Adrenal gland (tissue), 9 donors: ENCODE measurements at regions not wholly inside any gene's neighbourhood (a gene's known extent, or its start where the extent isn't known, plus 50 kb on each side); places are given as distances from the start of the nearest gene placed in this dataset.

Experiments used
- DNase-seq, 7 donors: peaks; one replicate each; pipeline ENCODE4 v3.0.0-alpha.2; 2019 to 2020
- H3K27ac ChIP-seq, 5 donors: fragments of 200-600 bp; sonication (generic) in 4 of 5; 1 replicate in 3 of 5; 2 replicates in 2 of 5; pipeline versions ENCODE4 v1.5.1 to v1.8.0; 2016 to 2020; ENCODE audit warnings: mild to moderate bottlenecking in 1 of 5
- H3K27me3 ChIP-seq: fragments of 200-600 bp; 2 replicates; pipeline ENCODE4 v1.8.0; 2021
- H3K36me3 ChIP-seq, 2 donors: fragments of 200-600 bp; replicated peaks in 1 of 2; 1 replicate in 1 of 2; 2 replicates in 1 of 2; pipeline versions ENCODE4 v1.5.1 to v1.8.0; 2018 to 2022
- H3K4me1 ChIP-seq, 2 donors: fragments of 200-600 bp; replicated peaks in 1 of 2; 1 replicate in 1 of 2; 2 replicates in 1 of 2; pipeline versions ENCODE4 v1.5.1 to v1.8.0; 2018 to 2021
- H3K4me3 ChIP-seq, 4 donors: fragments of 200-600 bp; sonication (generic) in 3 of 4; one replicate each; pipeline ENCODE4 v1.5.1; 2016 to 2018
- H3K9me3 ChIP-seq, 3 donors: fragments of 200-600 bp; sonication (generic) in 1 of 3; replicated peaks in 1 of 3; 1 replicate in 2 of 3; 2 replicates in 1 of 3; pipeline versions ENCODE4 v1.5.1 to v1.8.0; 2016 to 2021
- POLR2A ChIP-seq, 2 donors: fragments of 450-650 bp; IDR thresholded peaks; one replicate each; pipeline ENCODE4 v1.6.1; 2017; ENCODE audit warnings: antibody characterized with exemption in 2 of 2, mild to moderate bottlenecking in 2 of 2, moderate library complexity in 1 of 2
- WGBS, 4 donors: extraction: QIAGEN DNeasy Blood & Tissue Kit in 2 of 4; methylation state at CpG; one replicate each; pipeline versions ENCODE4 v1.1.5 to v1.1.7; 2013 to 2017; 5-methylcytosine and 5-hydroxymethylcytosine counted together
- intact Hi-C, 2 donors: fragments of 100-400 bp; cut with DNase I; formaldehyde crosslinking; loops; one replicate each; pipeline versions ENCODE4 v1.14.1 to v1.15.0; 2022 to 2023
- TF ChIP-seq, protein P1 (sequence below), 6 experiments: fragments of 450-650 bp in 4 of 6; fragments of 200-600 bp in 2 of 6; sonication (generic) in 1 of 6; IDR thresholded peaks; 1 replicate in 5 of 6; 2 replicates in 1 of 6; pipeline versions ENCODE4 v1.5.1 to v1.8.0; 2016 to 2021; ENCODE audit warnings: antibody characterized with exemption in 6 of 6, mild to moderate bottlenecking in 2 of 6, moderate library complexity in 1 of 6
- donor health status: healthy with polysubstance abuse.
- donor health status: Bipolar disorder and iron deficiency.
- donor health status: DM: yes; HTN: yes; CAD: no.
- donor health status: DM: no; HTN: no; CAD: no.
- donor health status: DM: no; HTN: no; CAD: no.

DNA sequence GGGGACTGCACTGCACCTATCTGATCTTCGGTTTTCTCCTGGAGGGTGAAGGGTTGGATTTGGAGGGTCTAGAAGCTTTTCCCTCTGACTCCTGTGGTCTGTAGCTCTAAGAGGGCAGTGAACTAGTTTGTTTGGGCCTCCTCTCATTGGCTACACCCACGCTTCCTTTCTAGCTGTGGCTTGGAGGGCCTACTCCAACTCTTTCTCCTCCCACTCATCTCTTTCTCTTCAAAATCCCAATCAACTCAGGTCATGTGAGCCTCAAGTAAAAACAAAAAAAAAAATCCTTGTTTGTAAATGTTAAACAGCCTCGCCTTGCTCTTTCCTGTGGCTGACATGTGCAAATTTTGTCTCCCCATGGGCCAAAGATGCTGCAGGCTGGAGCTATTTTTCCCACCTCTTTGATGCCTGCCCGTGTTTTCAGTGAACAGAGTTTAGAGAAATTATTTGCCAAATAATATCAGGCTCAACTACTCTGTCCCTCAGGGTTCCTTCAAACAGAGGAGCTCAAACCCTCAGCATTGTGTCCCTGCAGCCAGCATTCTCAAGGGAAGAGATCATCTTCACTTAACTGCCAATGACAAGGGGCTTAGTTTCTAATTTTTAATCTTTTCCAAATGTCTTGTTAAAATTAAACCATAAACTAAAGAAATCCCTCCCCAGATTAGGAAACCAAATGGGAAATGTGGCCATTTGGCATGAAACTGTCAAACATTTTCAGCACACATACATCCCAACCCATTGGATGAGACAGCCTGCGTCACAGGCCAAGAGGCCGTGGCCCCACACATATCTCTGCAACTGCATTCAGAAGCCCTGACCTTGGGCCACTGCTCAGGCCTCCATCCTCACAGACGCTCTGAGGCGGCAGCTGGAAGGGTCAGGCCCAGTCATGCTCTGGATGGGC, 114.8 kb upstream of the THBS1 start:
- Histone ChIP-seq H3K36me3 (no peaks in the 10 kb centered on the region), H3K9me3 (no peaks in the 10 kb centered on the region), H3K27ac (peak overlapping the region in 3 of 5 donors; percentile 39 to 85 (median 65)), H3K27me3 (no peaks in the 10 kb centered on the region), H3K4me3 (no peak overlapping the region), H3K4me1 (peaks cover 10 to 39% of the 10 kb centered on the region in 2 donors)
- intact Hi-C loops: no loop called here
- DNase-seq: peak in 6 of 7 donors; percentile 54 to 89 (median 65)
- TF ChIP-seq, protein P1, sequence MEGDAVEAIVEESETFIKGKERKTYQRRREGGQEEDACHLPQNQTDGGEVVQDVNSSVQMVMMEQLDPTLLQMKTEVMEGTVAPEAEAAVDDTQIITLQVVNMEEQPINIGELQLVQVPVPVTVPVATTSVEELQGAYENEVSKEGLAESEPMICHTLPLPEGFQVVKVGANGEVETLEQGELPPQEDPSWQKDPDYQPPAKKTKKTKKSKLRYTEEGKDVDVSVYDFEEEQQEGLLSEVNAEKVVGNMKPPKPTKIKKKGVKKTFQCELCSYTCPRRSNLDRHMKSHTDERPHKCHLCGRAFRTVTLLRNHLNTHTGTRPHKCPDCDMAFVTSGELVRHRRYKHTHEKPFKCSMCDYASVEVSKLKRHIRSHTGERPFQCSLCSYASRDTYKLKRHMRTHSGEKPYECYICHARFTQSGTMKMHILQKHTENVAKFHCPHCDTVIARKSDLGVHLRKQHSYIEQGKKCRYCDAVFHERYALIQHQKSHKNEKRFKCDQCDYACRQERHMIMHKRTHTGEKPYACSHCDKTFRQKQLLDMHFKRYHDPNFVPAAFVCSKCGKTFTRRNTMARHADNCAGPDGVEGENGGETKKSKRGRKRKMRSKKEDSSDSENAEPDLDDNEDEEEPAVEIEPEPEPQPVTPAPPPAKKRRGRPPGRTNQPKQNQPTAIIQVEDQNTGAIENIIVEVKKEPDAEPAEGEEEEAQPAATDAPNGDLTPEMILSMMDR (IDR thresholded peaks at IDR 0.05): no peak
- no peak for TF ChIP-seq POLR2A (IDR thresholded peaks at IDR 0.05)
- 70 to 84% (median 76%) methylated on average over 7 to 8 of the region's 8 CpGs for WGBS, 4 donors

GRCh38 chr15:39466750-39467105, 114.2 kb upstream of the THBS1 start:
- no peak for DNase-seq
- intact Hi-C loops: no loop called here
- Histone ChIP-seq H3K9me3 (no peaks in the 10 kb centered on the region), H3K4me1 (peaks cover 5 to 34% of the 10 kb centered on the region in 2 donors), H3K36me3 (no peaks in the 10 kb centered on the region), H3K27me3 (no peaks in the 10 kb centered on the region), H3K4me3 (no peak overlapping the region), H3K27ac (peak overlapping the region in 3 of 5 donors; percentile 65 to 85 (median 78))
- no peak for TF ChIP-seq POLR2A (IDR thresholded peaks at IDR 0.05)
- TF ChIP-seq, protein P1 (IDR thresholded peaks at IDR 0.05): peak in 2 of 6 experiments; percentile 24 to 27
- WGBS, 4 donors: 67 to 86% (median 78%) methylated on average over 4 to 5 of the region's 5 CpGs

- H3K27me3 ChIP-seq: no peaks in the 10 kb centered on the region
- H3K27ac ChIP-seq: peak overlapping the region; percentile 48 to 85 (median 68)
- WGBS, 4 donors: 52 to 56% (median 55%) methylated on average over 4 of the region's 4 CpGs
- DNase-seq: peak in 6 of 7 donors; percentile 20 to 70 (median 51)
- H3K4me3 ChIP-seq: no peak overlapping the region
- TF ChIP-seq, protein P1 (IDR thresholded peaks at IDR 0.05): no peak
- no peak for TF ChIP-seq POLR2A (IDR thresholded peaks at IDR 0.05)
- H3K9me3 ChIP-seq: no peaks in the 10 kb centered on the region
- no peaks in the 10 kb centered on the region for H3K36me3 ChIP-seq
- peaks cover 0 to 23% of the 10 kb centered on the region in 2 donors for H3K4me1 ChIP-seq
- intact Hi-C loops: no loop called here
These were observed 112.5 kb upstream of the THBS1 start for GRCh38 chr15:39468331-39468730.

- Histone ChIP-seq H3K27me3 (no peaks in the 10 kb centered on the region), H3K27ac (peak overlapping the region; percentile 48 to 85 (median 68)), H3K9me3 (no peaks in the 10 kb centered on the region), H3K4me3 (no peak overlapping the region), H3K4me1 (peaks cover 0 to 23% of the 10 kb centered on the region in 2 donors), H3K36me3 (no peaks in the 10 kb centered on the region)
- intact Hi-C loops: no loop called here
- DNase-seq: no peak
- TF ChIP-seq, protein P1 (IDR thresholded peaks at IDR 0.05): no peak
- no peak for TF ChIP-seq POLR2A (IDR thresholded peaks at IDR 0.05)
- WGBS, 4 donors: 77 to 89% (median 82%) methylated on average over 3 of the region's 3 CpGs
These were observed 112.1 kb upstream of the THBS1 start for GRCh38 chr15:39468828-39469227.
